ENCODE measurements at regions not wholly inside any gene's neighbourhood (a gene's known extent, or its start where the extent isn't known, plus 50 kb on each side); places are given as distances from the start of the nearest gene placed in this dataset.

GRCh38 chr12:132393245-132393795, 63.9 kb upstream of the GALNT9 start:
- no peak for DNase-seq (ENCODE audit: low read depth)

GRCh38 chr12:132392389-132393244, 63.2 kb upstream of the GALNT9 start:
- no peak for DNase-seq (ENCODE audit: low read depth)

- no peak for DNase-seq (ENCODE audit: low read depth)
Observed at GRCh38 chr12:132391326-132392041, 62.1 kb upstream of the GALNT9 start.

- no peak for DNase-seq (ENCODE audit: low read depth)
Observed at GRCh38 chr12:132390287-132391076, 61.1 kb upstream of the GALNT9 start.

GRCh38 chr12:132389526-132390286, 60.3 kb upstream of the GALNT9 start:
- DNase-seq (ENCODE audit: low read depth) = no peak

- DNase-seq (ENCODE audit: low read depth) = no peak
Observed at GRCh38 chr12:132389026-132389425, 59.6 kb upstream of the GALNT9 start.

- DNase-seq (ENCODE audit: low read depth) = no peak
Observed at GRCh38 chr12:132388379-132389015, 59.1 kb upstream of the GALNT9 start.

- no peak for DNase-seq (ENCODE audit: low read depth)
Observed at GRCh38 chr12:132386926-132387497, 57.6 kb upstream of the GALNT9 start.

- no peak for DNase-seq (ENCODE audit: low read depth)
Observed at GRCh38 chr12:132385923-132386751, 56.7 kb upstream of the GALNT9 start.

GRCh38 chr12:132384916-132385774, 55.8 kb upstream of the GALNT9 start:
- DNase-seq (ENCODE audit: low read depth) = no peak

- DNase-seq (ENCODE audit: low read depth) = no peak
Observed at GRCh38 chr12:132380641-132381040, 51.3 kb upstream of the GALNT9 start.

- DNase-seq (ENCODE audit: low read depth) = no peak
Observed at GRCh38 chr12:132379996-132380395, 50.6 kb upstream of the GALNT9 start.

GRCh38 chr12:132379576-132379975, 50.2 kb upstream of the GALNT9 start:
- no peak for DNase-seq (ENCODE audit: low read depth)
